GM12874 (cell line): ENCODE measurements at regions not wholly inside any gene's neighbourhood (a gene's known extent, or its start where the extent isn't known, plus 50 kb on each side); places are given as distances from the start of the nearest gene placed in this dataset.

Experiments used
- CTCF ChIP-seq: IDR thresholded peaks from 2 replicates; pipeline ENCODE4 v1.5.1; 2011; ENCODE audit warnings: low read depth, mild to moderate bottlenecking, control low read depth, low read length, moderate library complexity; ENCODE audit not compliant: insufficient read depth

- no peak for TF ChIP-seq CTCF
Observed at GRCh38 chr5:10839916-10840599, 79.0 kb upstream of the DAP start.

- no peak for TF ChIP-seq CTCF
Observed at GRCh38 chr5:10839118-10839517, 78.1 kb upstream of the DAP start.

- TF ChIP-seq CTCF, result no peak
Observed at GRCh38 chr5:10838038-10838437, 77.0 kb upstream of the DAP start.

- no peak for TF ChIP-seq CTCF
Observed at GRCh38 chr5:10836986-10837385, 76.0 kb upstream of the DAP start.

GRCh38 chr5:10834695-10835094 lies 73.7 kb upstream of the DAP start:
- TF ChIP-seq CTCF, result no peak

GRCh38 chr5:10832987-10833386 lies 72.0 kb upstream of the DAP start:
- TF ChIP-seq CTCF, result no peak

- no peak for TF ChIP-seq CTCF
Observed at GRCh38 chr5:10832421-10832820, 71.4 kb upstream of the DAP start.
